ENCODE measurements at regions not wholly inside any gene's neighbourhood (a gene's known extent, or its start where the extent isn't known, plus 50 kb on each side); places are given as distances from the start of the nearest gene placed in this dataset.

DNA sequence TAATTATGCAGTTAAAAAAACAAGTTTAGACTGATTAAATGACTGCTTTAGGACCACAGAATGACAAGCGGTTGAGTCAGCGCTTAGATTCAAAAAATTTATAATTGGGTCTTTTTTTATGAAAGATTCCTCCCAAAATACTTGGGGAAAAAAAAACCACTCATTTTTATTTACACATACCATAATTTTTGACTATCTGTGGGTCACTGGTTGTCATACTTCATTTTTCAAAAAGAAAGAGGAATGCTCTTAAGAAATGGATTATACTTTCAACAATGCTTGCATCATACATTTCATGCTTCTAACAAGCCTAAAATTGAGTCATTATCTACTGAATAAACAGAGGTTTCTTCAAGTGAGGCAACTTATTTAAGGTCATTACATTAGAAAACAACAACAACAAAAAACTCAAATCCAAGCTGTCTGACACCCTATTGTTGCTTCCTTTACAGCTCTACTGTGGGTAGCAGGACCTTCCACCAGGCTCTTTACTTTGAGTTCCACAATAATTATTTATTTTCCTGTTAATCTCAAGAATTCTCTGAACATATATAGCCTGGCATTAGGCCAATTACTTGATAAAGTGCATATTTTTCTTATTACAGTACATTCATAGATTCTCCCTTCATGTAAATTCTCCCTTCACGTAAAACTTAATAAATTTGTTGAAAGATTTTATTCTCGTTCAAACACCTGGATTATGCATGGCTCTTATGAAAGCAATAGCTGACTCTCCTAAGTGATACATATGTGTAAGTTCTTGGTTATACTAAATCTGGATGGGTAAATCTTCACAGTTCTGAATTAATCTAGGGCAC is 445.5 kb downstream of the PCDH10 start:
- 84 to 90% methylated on average over 4 of the region's 4 CpGs for WGBS, 2 donors
- Histone ChIP-seq H3K4me3 (no peak overlapping the region), H3K36me3 (no peaks in the 10 kb centered on the region), H3K9me3 (no peaks in the 10 kb centered on the region), H3K27ac (no peak overlapping the region), H3K27me3 (no peaks in the 10 kb centered on the region), H3K4me1 (no peaks in the 10 kb centered on the region)
- TF ChIP-seq EP300 (IDR thresholded peaks at IDR 0.05) (no peak), POLR2A (IDR thresholded peaks at IDR 0.05) (no peak), POLR2AphosphoS5 (IDR thresholded peaks at IDR 0.05) (no peak)
- TF ChIP-seq, protein P1, sequence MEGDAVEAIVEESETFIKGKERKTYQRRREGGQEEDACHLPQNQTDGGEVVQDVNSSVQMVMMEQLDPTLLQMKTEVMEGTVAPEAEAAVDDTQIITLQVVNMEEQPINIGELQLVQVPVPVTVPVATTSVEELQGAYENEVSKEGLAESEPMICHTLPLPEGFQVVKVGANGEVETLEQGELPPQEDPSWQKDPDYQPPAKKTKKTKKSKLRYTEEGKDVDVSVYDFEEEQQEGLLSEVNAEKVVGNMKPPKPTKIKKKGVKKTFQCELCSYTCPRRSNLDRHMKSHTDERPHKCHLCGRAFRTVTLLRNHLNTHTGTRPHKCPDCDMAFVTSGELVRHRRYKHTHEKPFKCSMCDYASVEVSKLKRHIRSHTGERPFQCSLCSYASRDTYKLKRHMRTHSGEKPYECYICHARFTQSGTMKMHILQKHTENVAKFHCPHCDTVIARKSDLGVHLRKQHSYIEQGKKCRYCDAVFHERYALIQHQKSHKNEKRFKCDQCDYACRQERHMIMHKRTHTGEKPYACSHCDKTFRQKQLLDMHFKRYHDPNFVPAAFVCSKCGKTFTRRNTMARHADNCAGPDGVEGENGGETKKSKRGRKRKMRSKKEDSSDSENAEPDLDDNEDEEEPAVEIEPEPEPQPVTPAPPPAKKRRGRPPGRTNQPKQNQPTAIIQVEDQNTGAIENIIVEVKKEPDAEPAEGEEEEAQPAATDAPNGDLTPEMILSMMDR (IDR thresholded peaks at IDR 0.05), result no peak
- no peak for ATAC-seq (ENCODE audit: low FRiP score in 2 of 2)
- DNase-seq, result no peak

DNA sequence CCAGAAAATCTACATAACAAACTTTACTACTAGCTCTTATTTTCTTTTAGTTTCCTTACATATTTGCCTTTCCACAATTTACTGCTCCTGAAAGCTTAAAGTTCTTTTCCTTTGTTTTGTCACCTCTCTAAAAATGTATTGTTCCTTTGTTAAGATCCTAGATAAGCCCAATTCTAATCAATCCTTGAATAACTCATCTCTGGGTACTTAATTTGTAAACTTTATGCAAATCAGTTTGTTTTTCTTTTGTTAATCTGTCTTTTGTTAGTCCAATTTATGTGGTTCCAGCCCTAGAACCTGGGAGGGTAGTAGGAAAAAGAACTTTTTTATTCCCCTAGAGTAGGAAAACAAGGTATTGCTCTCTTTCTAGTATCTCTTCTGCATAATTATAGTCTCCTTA is 444.7 kb downstream of the PCDH10 start:
- no peak for DNase-seq
- Histone ChIP-seq H3K27me3 (no peaks in the 10 kb centered on the region), H3K36me3 (no peaks in the 10 kb centered on the region), H3K4me1 (no peaks in the 10 kb centered on the region), H3K27ac (no peak overlapping the region), H3K4me3 (no peak overlapping the region), H3K9me3 (no peaks in the 10 kb centered on the region)
- TF ChIP-seq POLR2A (IDR thresholded peaks at IDR 0.05), result no peak
- no peak for TF ChIP-seq EP300 (IDR thresholded peaks at IDR 0.05)
- no peak for TF ChIP-seq POLR2AphosphoS5 (IDR thresholded peaks at IDR 0.05)
- TF ChIP-seq, protein P1 (IDR thresholded peaks at IDR 0.05), result no peak
- ATAC-seq (ENCODE audit: low FRiP score in 2 of 2), result no peak

DNA sequence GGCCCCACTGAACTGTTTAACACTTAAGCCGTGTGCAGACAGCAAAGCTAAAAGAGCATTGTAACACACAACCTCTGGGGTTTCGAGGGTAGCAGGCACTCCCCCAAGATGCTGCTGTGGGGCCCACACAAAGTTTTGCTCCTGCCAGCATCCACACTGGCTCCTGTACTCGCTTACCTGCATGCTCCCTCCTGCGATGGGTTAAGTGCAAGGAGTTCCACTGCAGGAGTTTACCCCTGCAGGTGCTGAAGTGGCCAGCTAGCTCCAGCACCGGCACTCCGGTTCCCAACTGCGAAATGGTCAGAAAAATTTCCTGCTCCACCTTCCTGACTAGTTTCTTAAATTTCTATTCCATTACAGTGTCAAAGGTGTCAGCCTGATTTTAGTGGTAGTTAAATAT is 443.5 kb downstream of the PCDH10 start:
- WGBS, 2 donors, result 83 to 87% methylated on average over 6 to 7 of the region's 7 CpGs
- H3K27me3 ChIP-seq, result no peaks in the 10 kb centered on the region
- TF ChIP-seq POLR2AphosphoS5 (IDR thresholded peaks at IDR 0.05) (no peak), POLR2A (IDR thresholded peaks at IDR 0.05) (no peak), EP300 (IDR thresholded peaks at IDR 0.05) (no peak)
- TF ChIP-seq, protein P1 (IDR thresholded peaks at IDR 0.05), result no peak
- ATAC-seq (ENCODE audit: low FRiP score in 2 of 2) (no peak), DNase-seq (no peak)
- no peak overlapping the region for H3K4me3 ChIP-seq
- no peaks in the 10 kb centered on the region for H3K36me3 ChIP-seq
- no peaks in the 10 kb centered on the region for H3K9me3 ChIP-seq
- H3K4me1 ChIP-seq, result no peaks in the 10 kb centered on the region
- H3K27ac ChIP-seq, result no peak overlapping the region

DNA sequence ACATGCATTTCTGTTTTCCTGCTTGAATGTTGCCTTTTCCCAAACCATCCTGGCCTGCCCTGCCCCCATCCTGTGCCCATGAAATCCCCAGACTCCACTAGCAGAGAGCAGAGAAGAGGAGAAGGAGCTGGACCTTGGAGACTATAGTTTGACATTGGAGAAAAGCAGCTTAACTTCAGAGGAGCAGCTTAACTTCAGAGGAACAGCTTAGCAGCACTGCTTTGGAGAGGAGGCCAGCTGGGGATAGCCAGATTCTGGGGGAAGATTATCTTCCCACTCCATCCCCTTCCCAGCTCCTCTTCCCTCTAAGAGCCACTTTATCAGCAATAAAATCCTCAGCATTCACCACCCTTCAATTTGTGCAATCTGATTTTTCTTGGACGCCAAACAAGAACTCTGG is 443.0 kb downstream of the PCDH10 start:
- WGBS, 2 donors, result 75 to 91% methylated on average over 1 of the region's 1 CpG
- no peak for TF ChIP-seq POLR2A (IDR thresholded peaks at IDR 0.05)
- TF ChIP-seq POLR2AphosphoS5 (IDR thresholded peaks at IDR 0.05), result no peak
- TF ChIP-seq, protein P1 (IDR thresholded peaks at IDR 0.05), result no peak
- no peak for TF ChIP-seq EP300 (IDR thresholded peaks at IDR 0.05)
- Histone ChIP-seq H3K36me3 (no peaks in the 10 kb centered on the region), H3K27me3 (no peaks in the 10 kb centered on the region), H3K9me3 (no peaks in the 10 kb centered on the region), H3K4me3 (no peak overlapping the region), H3K27ac (no peak overlapping the region), H3K4me1 (no peaks in the 10 kb centered on the region)
- no peak for ATAC-seq (ENCODE audit: low FRiP score in 2 of 2)
- DNase-seq, result no peak

DNA sequence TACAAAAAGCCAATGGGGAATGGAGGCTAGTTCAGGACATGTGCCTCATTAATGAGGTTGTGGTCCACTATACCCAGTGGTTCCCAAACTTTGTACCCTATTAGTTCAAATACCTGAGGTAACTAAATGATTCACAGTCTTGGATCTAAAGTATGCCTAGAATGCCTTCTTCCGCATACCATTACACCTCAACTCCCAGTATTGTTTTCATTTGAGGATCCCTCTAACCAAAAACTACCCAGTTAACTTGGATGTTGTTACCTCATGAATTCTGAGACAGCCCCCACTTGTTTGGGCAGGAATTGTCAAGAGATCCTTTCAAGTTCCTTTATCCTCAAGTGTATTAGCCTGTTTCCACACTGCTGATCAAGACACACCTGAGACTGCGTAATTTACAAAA is 439.2 kb downstream of the PCDH10 start:
- Histone ChIP-seq H3K4me3 (no peak overlapping the region), H3K27me3 (no peaks in the 10 kb centered on the region), H3K4me1 (no peaks in the 10 kb centered on the region), H3K9me3 (no peaks in the 10 kb centered on the region), H3K36me3 (no peaks in the 10 kb centered on the region), H3K27ac (no peak overlapping the region)
- ATAC-seq (ENCODE audit: low FRiP score in 2 of 2) (no peak), DNase-seq (no peak)
- 88 to 98% methylated on average over 2 of the region's 2 CpGs for WGBS, 2 donors
- TF ChIP-seq EP300 (IDR thresholded peaks at IDR 0.05) (no peak), POLR2AphosphoS5 (IDR thresholded peaks at IDR 0.05) (no peak), POLR2A (IDR thresholded peaks at IDR 0.05) (no peak)
- TF ChIP-seq, protein P1 (IDR thresholded peaks at IDR 0.05), result no peak

Measured in upper lobe of left lung (tissue), 6 donors.